GM10266 (cell line): ENCODE measurements at regions not wholly inside any gene's neighbourhood (a gene's known extent, or its start where the extent isn't known, plus 50 kb on each side); places are given as distances from the start of the nearest gene placed in this dataset.
"Not testable (repeated sequence)": the region's sequence is repeated elsewhere in the genome, so short reads cannot be mapped to it uniquely, and the experiment has no call there.

Experiments used
- DNase-seq: peaks from one replicate; pipeline ENCODE4 v3.0.0; 2012; ENCODE audit errors: extremely low spot score
- TF ChIP-seq, protein P1 (sequence below): IDR thresholded peaks from 2 replicates; pipeline ENCODE4 v1.5.1; 2012; ENCODE audit warnings: mild to moderate bottlenecking, low read depth; ENCODE audit not compliant: control insufficient read depth, insufficient read depth; ENCODE audit errors: missing control alignments

GRCh38 chr4:81684352-81684751 is 212.6 kb upstream of the RASGEF1B start:
- DNase-seq, result no peak
- TF ChIP-seq, protein P1, sequence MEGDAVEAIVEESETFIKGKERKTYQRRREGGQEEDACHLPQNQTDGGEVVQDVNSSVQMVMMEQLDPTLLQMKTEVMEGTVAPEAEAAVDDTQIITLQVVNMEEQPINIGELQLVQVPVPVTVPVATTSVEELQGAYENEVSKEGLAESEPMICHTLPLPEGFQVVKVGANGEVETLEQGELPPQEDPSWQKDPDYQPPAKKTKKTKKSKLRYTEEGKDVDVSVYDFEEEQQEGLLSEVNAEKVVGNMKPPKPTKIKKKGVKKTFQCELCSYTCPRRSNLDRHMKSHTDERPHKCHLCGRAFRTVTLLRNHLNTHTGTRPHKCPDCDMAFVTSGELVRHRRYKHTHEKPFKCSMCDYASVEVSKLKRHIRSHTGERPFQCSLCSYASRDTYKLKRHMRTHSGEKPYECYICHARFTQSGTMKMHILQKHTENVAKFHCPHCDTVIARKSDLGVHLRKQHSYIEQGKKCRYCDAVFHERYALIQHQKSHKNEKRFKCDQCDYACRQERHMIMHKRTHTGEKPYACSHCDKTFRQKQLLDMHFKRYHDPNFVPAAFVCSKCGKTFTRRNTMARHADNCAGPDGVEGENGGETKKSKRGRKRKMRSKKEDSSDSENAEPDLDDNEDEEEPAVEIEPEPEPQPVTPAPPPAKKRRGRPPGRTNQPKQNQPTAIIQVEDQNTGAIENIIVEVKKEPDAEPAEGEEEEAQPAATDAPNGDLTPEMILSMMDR, result no peak

DNA sequence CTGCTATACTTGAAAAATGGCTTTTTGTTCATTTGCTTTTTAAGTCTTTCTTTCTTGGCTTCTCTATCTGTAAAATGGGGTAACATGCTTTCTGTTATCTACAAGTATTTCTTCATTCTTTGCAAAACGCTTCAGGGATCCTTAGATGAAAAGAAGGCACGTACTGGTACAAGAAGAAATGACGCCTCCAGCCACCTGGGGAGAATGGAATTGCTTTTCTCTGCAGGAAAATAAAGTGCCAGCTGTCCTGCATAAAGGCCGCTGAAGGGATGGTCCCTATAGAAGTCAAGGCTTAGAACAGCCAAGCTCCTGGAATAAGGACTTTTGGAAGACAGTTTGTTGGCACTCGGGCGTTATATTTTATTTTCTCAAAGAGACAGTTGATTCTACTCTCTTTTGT is 210.8 kb upstream of the RASGEF1B start:
- TF ChIP-seq, protein P1, result no peak
- no peak for DNase-seq

- TF ChIP-seq, protein P1, result no peak
- no peak for DNase-seq
These were observed 207.6 kb upstream of the RASGEF1B start for GRCh38 chr4:81679315-81679714.

GRCh38 chr4:81678801-81679200 is 207.1 kb upstream of the RASGEF1B start:
- no peak for DNase-seq
- TF ChIP-seq, protein P1, result no peak

GRCh38 chr4:81676537-81676936 is 204.8 kb upstream of the RASGEF1B start:
- DNase-seq, result no peak

DNA sequence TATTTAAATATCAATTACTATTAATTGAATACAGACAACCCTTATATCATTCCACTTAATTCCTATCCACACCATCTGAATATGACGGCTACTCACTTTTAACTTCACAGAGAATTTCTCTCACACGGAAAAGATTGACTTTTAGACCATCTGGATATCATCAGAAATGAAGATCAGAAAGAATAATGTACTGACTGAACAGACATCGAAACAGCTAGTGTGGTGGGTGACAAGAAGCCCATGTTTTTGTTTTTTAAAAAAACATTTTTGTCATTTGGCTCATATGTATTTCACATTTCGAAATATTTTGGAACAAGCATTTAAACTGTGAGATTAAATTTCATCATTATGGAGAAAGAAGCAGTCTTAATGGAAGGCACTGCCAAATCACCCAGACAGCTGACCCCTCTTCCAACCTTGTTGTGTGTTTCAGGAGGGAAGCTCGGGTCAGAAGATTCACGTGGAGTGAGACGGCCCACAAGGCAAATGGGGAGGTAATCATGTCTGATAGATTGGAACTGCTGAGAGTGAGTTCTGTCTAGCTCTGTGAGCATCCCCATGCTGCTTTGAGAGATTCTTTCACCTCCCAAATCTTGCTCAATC is 204.2 kb upstream of the RASGEF1B start:
- TF ChIP-seq, protein P1, result no peak
- DNase-seq, result no peak

More at GRCh38 chr4:81676537-81676936, 204.8 kb upstream of the RASGEF1B start:
- TF ChIP-seq, protein P1, result no peak

DNA sequence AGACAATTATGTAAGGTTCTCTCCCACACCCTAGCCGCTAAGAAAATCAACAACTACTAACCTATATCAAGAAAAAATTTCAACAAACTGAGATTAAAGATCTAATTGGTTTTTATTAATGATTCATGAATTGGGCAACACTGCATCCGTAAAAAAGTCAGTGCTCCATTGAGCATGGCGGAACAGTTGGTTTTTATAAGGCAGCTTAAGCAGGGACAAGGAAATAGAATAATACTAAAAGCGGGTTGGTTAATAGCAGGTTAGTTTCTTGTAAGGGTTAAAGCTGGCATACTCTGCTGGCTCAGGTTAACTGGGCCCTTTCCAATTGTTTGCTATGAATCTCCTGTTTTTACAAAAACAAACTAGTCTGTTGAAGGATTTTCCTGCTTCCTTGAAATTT is 202.3 kb upstream of the RASGEF1B start:
- TF ChIP-seq, protein P1, result no peak
- DNase-seq, result no peak

GRCh38 chr4:81668328-81668727 is 196.6 kb upstream of the RASGEF1B start:
- not testable (repeated sequence) for DNase-seq
